Transverse colon (tissue), 4 donors: ENCODE measurements at regions not wholly inside any gene's neighbourhood (a gene's known extent, or its start where the extent isn't known, plus 50 kb on each side); places are given as distances from the start of the nearest gene placed in this dataset.

Experiments
- CTCF ChIP-seq, 5 experiments: fragments of 200-600 bp in 3 of 5; fragments of 450-650 bp in 2 of 5; sonication (generic) in 3 of 5; IDR thresholded peaks; 1 replicate in 2 of 5; 2 replicates in 3 of 5; pipeline ENCODE4 v1.5.1; 2016 to 2017; ENCODE audit warnings: antibody characterized with exemption in 5 of 5, inconsistent platforms in 3 of 5, mild to moderate bottlenecking in 2 of 5, moderate library complexity in 1 of 5
- POLR2AphosphoS5 ChIP-seq, 3 donors: sonication (generic); formaldehyde crosslinking; IDR thresholded peaks; one replicate each; pipeline ENCODE4 v1.6.1; 2016; ENCODE audit warnings: antibody characterized with exemption in 3 of 3

GRCh38 chr16:56094231-56094630, 97.1 kb upstream of the GNAO1 start:
- no peak for TF ChIP-seq POLR2AphosphoS5 (IDR thresholded peaks at IDR 0.05)
- no peak for TF ChIP-seq CTCF (IDR thresholded peaks at IDR 0.05)
